Keratinocyte (primary cell): ENCODE measurements at regions not wholly inside any gene's neighbourhood (a gene's known extent, or its start where the extent isn't known, plus 50 kb on each side); places are given as distances from the start of the nearest gene placed in this dataset.

Experiments used
- EZH2 ChIP-seq: IDR thresholded peaks from one replicate; pipeline ENCODE4 v1.6.1; 2012; ENCODE audit warnings: inconsistent platforms, mild to moderate bottlenecking, low read length, moderate library complexity
- TF ChIP-seq, protein P1 (sequence below), 3 experiments: IDR thresholded peaks in 1 of 3; conservative IDR thresholded peaks in 1 of 3; optimal IDR thresholded peaks in 1 of 3; 2 replicates in 2 of 3; 3 replicates in 1 of 3; pipeline versions ENCODE3 to v1.5.1; 2011; ENCODE audit warnings: low read length in 3 of 3, mild to moderate bottlenecking in 3 of 3, moderate library complexity in 2 of 3, control low read depth in 1 of 3, inconsistent platforms in 1 of 3; ENCODE audit not compliant: insufficient read depth in 2 of 3; ENCODE audit errors: extremely low read depth in 1 of 3

DNA sequence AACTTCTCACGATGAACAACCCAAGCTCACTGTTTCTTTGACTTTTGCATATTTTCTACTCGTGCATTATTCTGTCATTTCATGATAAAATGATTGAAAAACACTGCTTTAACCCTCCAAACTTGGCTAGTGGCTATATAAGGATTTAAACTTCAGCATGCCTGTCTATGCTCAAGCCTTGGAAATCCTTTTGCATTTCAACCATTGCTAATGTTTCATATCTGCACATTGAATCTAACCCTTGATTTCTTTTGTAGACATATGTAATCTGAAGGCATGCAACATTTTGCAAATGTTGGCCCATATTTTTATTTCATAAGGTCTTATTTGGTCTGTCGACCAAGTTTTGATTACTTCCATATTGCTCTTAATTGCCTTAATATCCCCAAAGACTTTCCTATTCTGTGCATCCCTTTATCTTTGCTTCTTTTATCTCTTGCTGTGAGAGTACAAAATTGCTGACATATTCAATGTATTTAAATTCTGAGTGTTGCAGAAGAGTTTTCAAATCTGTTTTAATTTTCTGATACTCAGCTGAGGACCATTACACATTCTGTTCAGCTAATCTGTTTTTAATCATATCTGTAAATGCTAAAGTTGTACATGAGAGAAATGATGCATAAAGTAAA is 403.7 kb upstream of the ZNF608 start:
- TF ChIP-seq, protein P1, sequence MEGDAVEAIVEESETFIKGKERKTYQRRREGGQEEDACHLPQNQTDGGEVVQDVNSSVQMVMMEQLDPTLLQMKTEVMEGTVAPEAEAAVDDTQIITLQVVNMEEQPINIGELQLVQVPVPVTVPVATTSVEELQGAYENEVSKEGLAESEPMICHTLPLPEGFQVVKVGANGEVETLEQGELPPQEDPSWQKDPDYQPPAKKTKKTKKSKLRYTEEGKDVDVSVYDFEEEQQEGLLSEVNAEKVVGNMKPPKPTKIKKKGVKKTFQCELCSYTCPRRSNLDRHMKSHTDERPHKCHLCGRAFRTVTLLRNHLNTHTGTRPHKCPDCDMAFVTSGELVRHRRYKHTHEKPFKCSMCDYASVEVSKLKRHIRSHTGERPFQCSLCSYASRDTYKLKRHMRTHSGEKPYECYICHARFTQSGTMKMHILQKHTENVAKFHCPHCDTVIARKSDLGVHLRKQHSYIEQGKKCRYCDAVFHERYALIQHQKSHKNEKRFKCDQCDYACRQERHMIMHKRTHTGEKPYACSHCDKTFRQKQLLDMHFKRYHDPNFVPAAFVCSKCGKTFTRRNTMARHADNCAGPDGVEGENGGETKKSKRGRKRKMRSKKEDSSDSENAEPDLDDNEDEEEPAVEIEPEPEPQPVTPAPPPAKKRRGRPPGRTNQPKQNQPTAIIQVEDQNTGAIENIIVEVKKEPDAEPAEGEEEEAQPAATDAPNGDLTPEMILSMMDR (optimal IDR thresholded peaks at IDR 0.05 in 1 of 3, IDR thresholded peaks at IDR 0.05 in 1 of 3, conservative IDR thresholded peaks at IDR 0.05 in 1 of 3; ENCODE audit: extremely low read depth in 1 of 3, insufficient read depth in 2 of 3, low read length in 3 of 3): no peak
- TF ChIP-seq EZH2: no peak
